GM12874 (cell line): ENCODE measurements at regions not wholly inside any gene's neighbourhood (a gene's known extent, or its start where the extent isn't known, plus 50 kb on each side); places are given as distances from the start of the nearest gene placed in this dataset.

ENCODE experiments used
- CTCF ChIP-seq: IDR thresholded peaks from 2 replicates; pipeline ENCODE4 v1.5.1; 2011; ENCODE audit warnings: low read depth, mild to moderate bottlenecking, control low read depth, low read length, moderate library complexity; ENCODE audit not compliant: insufficient read depth

DNA sequence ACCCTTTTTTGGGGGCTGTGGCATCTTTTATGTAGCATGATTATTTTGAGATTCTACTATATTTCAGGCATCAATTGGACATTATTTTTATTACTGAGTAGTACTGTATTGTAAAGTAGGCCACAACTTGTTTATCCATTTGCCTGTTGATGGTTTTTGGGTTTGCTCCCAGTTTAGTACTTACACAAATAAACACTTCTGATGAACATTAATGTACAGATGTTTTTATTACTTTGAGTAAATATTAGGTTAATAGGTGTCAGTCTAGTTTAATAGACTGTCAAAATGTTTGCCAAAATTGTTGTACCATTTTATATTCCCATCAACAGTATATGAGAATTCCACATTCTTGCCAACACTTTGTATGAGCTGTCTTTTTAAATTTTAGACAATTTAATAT, 214.9 kb upstream of the MAD2L1 start:
- TF ChIP-seq CTCF: no peak

GRCh38 chr4:120277391-120277790, 210.7 kb upstream of the MAD2L1 start:
- TF ChIP-seq CTCF: no peak

DNA sequence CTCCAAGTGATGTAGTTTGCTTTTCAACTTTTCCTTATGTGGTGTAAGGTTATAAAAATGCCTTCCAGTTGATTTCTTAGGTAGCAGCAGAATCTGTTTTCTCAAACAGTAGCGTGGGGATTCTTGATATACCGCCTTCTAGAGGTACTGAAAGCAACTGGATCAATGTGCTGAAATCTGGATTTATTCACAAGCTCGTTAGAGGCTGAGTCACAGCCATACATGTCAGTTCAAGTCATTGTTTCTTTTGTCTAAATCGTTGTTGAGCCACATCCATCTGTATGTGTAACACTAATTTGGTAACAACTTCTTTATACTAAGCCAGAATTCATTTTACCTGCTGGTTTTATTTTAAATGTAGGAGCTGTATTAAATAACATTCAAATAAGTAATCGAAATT, 200.0 kb upstream of the MAD2L1 start:
- TF ChIP-seq CTCF: no peak

GRCh38 chr4:120263618-120264017, 197.0 kb upstream of the MAD2L1 start:
- TF ChIP-seq CTCF: no peak

DNA sequence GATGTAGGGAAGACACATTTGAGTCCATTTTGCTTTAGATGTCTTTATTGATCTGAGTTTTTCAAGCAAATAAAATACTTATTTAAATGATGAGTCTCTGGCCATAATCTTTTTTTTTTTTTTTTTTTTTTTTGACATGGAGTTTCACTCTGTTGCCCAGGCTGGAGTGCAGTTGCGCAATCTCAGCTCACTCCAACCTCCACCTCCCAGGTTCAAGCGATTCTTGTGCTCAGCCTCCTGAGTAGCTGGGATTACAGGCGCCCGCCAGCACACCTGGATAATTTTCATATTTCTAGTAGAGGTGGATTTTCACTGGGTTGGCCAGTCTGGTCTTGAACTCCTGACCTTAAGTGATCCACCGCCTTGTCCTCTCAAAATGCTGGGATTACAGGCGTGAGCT, 194.5 kb upstream of the MAD2L1 start:
- TF ChIP-seq CTCF: no peak

DNA sequence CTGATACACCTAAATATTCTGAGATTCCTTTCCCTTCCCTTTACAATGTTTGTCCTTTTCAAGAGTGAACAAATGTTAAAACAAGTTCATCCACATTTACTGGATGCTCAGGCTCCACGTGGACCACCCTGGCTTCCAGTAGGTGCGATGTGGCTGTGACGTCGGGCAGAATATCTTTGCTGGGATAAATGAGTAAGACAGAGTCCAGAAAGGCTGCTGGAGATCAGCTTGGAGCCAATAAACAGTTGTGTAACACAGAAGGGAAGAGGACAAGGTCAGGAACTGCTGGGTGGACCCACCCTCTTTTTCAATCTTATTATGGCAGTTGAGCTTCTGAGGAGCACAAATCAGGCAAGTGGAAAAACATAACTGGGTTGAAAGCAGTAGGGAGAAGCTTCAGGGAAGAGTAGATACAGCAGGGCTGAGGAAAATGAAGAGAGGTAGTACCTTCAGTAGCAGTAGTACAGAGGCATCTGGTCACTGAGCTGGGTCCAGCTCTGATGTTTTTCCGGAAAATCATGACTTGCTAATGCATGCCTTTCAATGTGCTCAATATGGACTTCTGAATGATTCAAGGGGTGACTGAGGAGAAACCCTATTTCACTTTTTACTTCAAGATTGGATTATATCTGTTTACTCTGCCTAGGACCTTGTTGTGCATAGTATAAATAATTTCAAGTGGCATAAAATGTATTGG, 171.8 kb upstream of the MAD2L1 start:
- no peak for TF ChIP-seq CTCF

- no peak for TF ChIP-seq CTCF
Observed at GRCh38 chr4:120236873-120237272, 170.2 kb upstream of the MAD2L1 start.
